GM18505 (cell line): ENCODE measurements at regions not wholly inside any gene's neighbourhood (a gene's known extent, or its start where the extent isn't known, plus 50 kb on each side); places are given as distances from the start of the nearest gene placed in this dataset.

ENCODE experiments used
- ATAC-seq: cut with Tn5 transposase; IDR thresholded peaks from one replicate; pipeline ENCODE4 v1.9.1; 2021; ENCODE audit not compliant: unreplicated experiment
- POLR2A ChIP-seq: IDR thresholded peaks from 4 replicates; pipeline ENCODE4 v1.6.1; 2011; ENCODE audit warnings: borderline replicate concordance; ENCODE audit not compliant: insufficient read depth, insufficient read length; ENCODE audit errors: extremely low read depth

- no peak for TF ChIP-seq POLR2A
- ATAC-seq: no peak
Measured at GRCh38 chr10:125283836-125284614, 123.7 kb upstream of the CTBP2 start.

- no peak for TF ChIP-seq POLR2A
- no peak for ATAC-seq
Measured at GRCh38 chr10:125283191-125283835, 123.0 kb upstream of the CTBP2 start.

- no peak for TF ChIP-seq POLR2A
- ATAC-seq: no peak
Measured at GRCh38 chr10:125281091-125281490, 120.7 kb upstream of the CTBP2 start.

GRCh38 chr10:125276133-125276532 is 115.8 kb upstream of the CTBP2 start:
- no peak for ATAC-seq
- TF ChIP-seq POLR2A: no peak

- TF ChIP-seq POLR2A: no peak
- ATAC-seq: no peak
Measured at GRCh38 chr10:125274961-125275360, 114.6 kb upstream of the CTBP2 start.

- no peak for TF ChIP-seq POLR2A
- no peak for ATAC-seq
Measured at GRCh38 chr10:125273023-125273422, 112.7 kb upstream of the CTBP2 start.

GRCh38 chr10:125269716-125270115 is 109.4 kb upstream of the CTBP2 start:
- ATAC-seq: no peak
- TF ChIP-seq POLR2A: no peak

GRCh38 chr10:125266966-125267365 is 106.6 kb upstream of the CTBP2 start:
- no peak for TF ChIP-seq POLR2A
- ATAC-seq: no peak

- TF ChIP-seq POLR2A: no peak
- no peak for ATAC-seq
Measured at GRCh38 chr10:125266541-125266940, 106.2 kb upstream of the CTBP2 start.

- no peak for ATAC-seq
- TF ChIP-seq POLR2A: no peak
Measured at GRCh38 chr10:125265579-125265955, 105.2 kb upstream of the CTBP2 start.

GRCh38 chr10:125264757-125265578 is 104.6 kb upstream of the CTBP2 start:
- no peak for TF ChIP-seq POLR2A
- ATAC-seq: no peak

- ATAC-seq: no peak
- no peak for TF ChIP-seq POLR2A
Measured at GRCh38 chr10:125264091-125264490, 103.7 kb upstream of the CTBP2 start.

- ATAC-seq: no peak
- no peak for TF ChIP-seq POLR2A
Measured at GRCh38 chr10:125263551-125263950, 103.2 kb upstream of the CTBP2 start.
